ENCODE measurements at regions not wholly inside any gene's neighbourhood (a gene's known extent, or its start where the extent isn't known, plus 50 kb on each side); places are given as distances from the start of the nearest gene placed in this dataset.

GRCh38 chr20:40192529-40192928 lies 496.5 kb downstream of the MAFB start:
- Histone ChIP-seq H3K27me3 (ENCODE audit: insufficient read depth, low read depth) (peaks cover 8% of the 10 kb centered on the region; the same call in 1 of the 2 replicates), H3K27ac (no peak overlapping the region), H4K20me1 (ENCODE audit: insufficient read depth) (no peaks in the 10 kb centered on the region), H3F3A (ENCODE audit: insufficient read depth, low read depth) (no peaks in the 10 kb centered on the region), H3K4me3 (no peak overlapping the region), H3K4me1 (replicated peaks; ENCODE audit: insufficient read depth) (no peaks in the 10 kb centered on the region), H3K36me3 (ENCODE audit: low read depth) (no peaks in the 10 kb centered on the region), H3K79me2 (ENCODE audit: low read depth) (no peaks in the 10 kb centered on the region), H3K9me2 (ENCODE audit: insufficient read depth) (no peaks in the 10 kb centered on the region), H3K4me2 (no peak overlapping the region), H2AFZ (no peak overlapping the region), H3K9me3 (ENCODE audit: insufficient read depth, low read depth) (no peaks in the 10 kb centered on the region)
- no peak for TF ChIP-seq CTCF (conservative IDR thresholded peaks at IDR 0.05)
- no peak for TF ChIP-seq EZH2 (IDR thresholded peaks at IDR 0.05; ENCODE audit: low read depth)
- ChIA-PET CTCF (no interaction called here), POLR2A (ENCODE audit: unreplicated experiment) (no interaction called here)
- DNase-seq = no peak
- BruUV-seq (replicated peaks) = no TSS peak
- intact Hi-C loops (cut with micrococcal nuclease; ENCODE audit: unreplicated experiment) = no loop called here

GRCh38 chr20:40192081-40192480 lies 497.0 kb downstream of the MAFB start:
- TF ChIP-seq CTCF (conservative IDR thresholded peaks at IDR 0.05) (no peak), EZH2 (IDR thresholded peaks at IDR 0.05; ENCODE audit: low read depth) (no peak)
- H3K27me3 ChIP-seq (ENCODE audit: insufficient read depth, low read depth) = peaks cover 8% of the 10 kb centered on the region; the same call in 1 of the 2 replicates
- H2AFZ ChIP-seq = no peak overlapping the region
- DNase-seq = no peak
- H3K79me2 ChIP-seq (ENCODE audit: low read depth) = no peaks in the 10 kb centered on the region
- no peaks in the 10 kb centered on the region for H3K4me1 ChIP-seq (replicated peaks; ENCODE audit: insufficient read depth)
- H3K9me2 ChIP-seq (ENCODE audit: insufficient read depth) = no peaks in the 10 kb centered on the region
- ChIA-PET CTCF (no interaction called here), POLR2A (ENCODE audit: unreplicated experiment) (no interaction called here)
- intact Hi-C loops (cut with micrococcal nuclease; ENCODE audit: unreplicated experiment) = no loop called here
- no peaks in the 10 kb centered on the region for H3F3A ChIP-seq (ENCODE audit: insufficient read depth, low read depth)
- no peaks in the 10 kb centered on the region for H3K36me3 ChIP-seq (ENCODE audit: low read depth)
- BruUV-seq (replicated peaks) = no TSS peak
- H3K4me3 ChIP-seq = no peak overlapping the region
- H3K27ac ChIP-seq = no peak overlapping the region
- no peaks in the 10 kb centered on the region for H4K20me1 ChIP-seq (ENCODE audit: insufficient read depth)
- H3K4me2 ChIP-seq = no peak overlapping the region
- no peaks in the 10 kb centered on the region for H3K9me3 ChIP-seq (ENCODE audit: insufficient read depth, low read depth)

GRCh38 chr20:40191573-40191972 lies 497.5 kb downstream of the MAFB start:
- H3K27ac ChIP-seq = no peak overlapping the region
- CTCF ChIA-PET = no interaction called here
- no peaks in the 10 kb centered on the region for H4K20me1 ChIP-seq (ENCODE audit: insufficient read depth)
- no peaks in the 10 kb centered on the region for H3F3A ChIP-seq (ENCODE audit: insufficient read depth, low read depth)
- H3K4me3 ChIP-seq = no peak overlapping the region
- peaks cover 8% of the 10 kb centered on the region; the same call in 1 of the 2 replicates for H3K27me3 ChIP-seq (ENCODE audit: insufficient read depth, low read depth)
- no TSS peak for BruUV-seq (replicated peaks)
- POLR2A ChIA-PET (ENCODE audit: unreplicated experiment) = no interaction called here
- intact Hi-C loops (cut with micrococcal nuclease; ENCODE audit: unreplicated experiment) = no loop called here
- DNase-seq = no peak
- no peak for TF ChIP-seq CTCF (conservative IDR thresholded peaks at IDR 0.05)
- TF ChIP-seq EZH2 (IDR thresholded peaks at IDR 0.05; ENCODE audit: low read depth) = no peak
- no peak overlapping the region for H3K4me2 ChIP-seq
- no peaks in the 10 kb centered on the region for H3K36me3 ChIP-seq (ENCODE audit: low read depth)
- H3K4me1 ChIP-seq (replicated peaks; ENCODE audit: insufficient read depth) = no peaks in the 10 kb centered on the region
- no peaks in the 10 kb centered on the region for H3K79me2 ChIP-seq (ENCODE audit: low read depth)
- no peak overlapping the region for H2AFZ ChIP-seq
- H3K9me2 ChIP-seq (ENCODE audit: insufficient read depth) = no peaks in the 10 kb centered on the region
- no peaks in the 10 kb centered on the region for H3K9me3 ChIP-seq (ENCODE audit: insufficient read depth, low read depth)
